Nephron progenitor cell (in vitro differentiated cells): ENCODE measurements at regions not wholly inside any gene's neighbourhood (a gene's known extent, or its start where the extent isn't known, plus 50 kb on each side); places are given as distances from the start of the nearest gene placed in this dataset.
A peak's percentile ranks its signal among the peaks of the same experiment; 100 is the strongest.

Source experiments
- DNase-seq: peaks from one replicate; pipeline ENCODE4 v3.0.0; 2021
- H3K27ac Mint-ChIP-seq: 2 replicates; pipeline ENCODE4 v1.8.0; 2021; ENCODE audit warnings: mild to moderate bottlenecking, moderate library complexity, mixed read lengths
- H3K27me3 Mint-ChIP-seq: 2 replicates; pipeline ENCODE4 v1.8.0; 2021; ENCODE audit warnings: mild to moderate bottlenecking, low read depth, mixed read lengths; ENCODE audit not compliant: poor library complexity
- H3K36me3 Mint-ChIP-seq: 2 replicates; pipeline ENCODE4 v1.8.0; 2021; ENCODE audit warnings: low read depth, mixed read lengths
- H3K4me1 Mint-ChIP-seq: 2 replicates; pipeline ENCODE4 v1.8.0; 2021; ENCODE audit warnings: mixed read lengths
- H3K4me3 Mint-ChIP-seq: 2 replicates; pipeline ENCODE4 v1.8.0; 2021; ENCODE audit warnings: mild to moderate bottlenecking, moderate library complexity, mixed read lengths
- H3K9me3 Mint-ChIP-seq: 2 replicates; pipeline ENCODE4 v1.8.0; 2021; ENCODE audit warnings: mild to moderate bottlenecking, moderate library complexity, mixed read lengths
- TF ChIP-seq, protein P1 (sequence below): fragments of 200-600 bp; sonication (generic); IDR thresholded peaks from 2 replicates; pipeline ENCODE4 v1.5.0; 2021; ENCODE audit warnings: antibody characterized with exemption

DNA sequence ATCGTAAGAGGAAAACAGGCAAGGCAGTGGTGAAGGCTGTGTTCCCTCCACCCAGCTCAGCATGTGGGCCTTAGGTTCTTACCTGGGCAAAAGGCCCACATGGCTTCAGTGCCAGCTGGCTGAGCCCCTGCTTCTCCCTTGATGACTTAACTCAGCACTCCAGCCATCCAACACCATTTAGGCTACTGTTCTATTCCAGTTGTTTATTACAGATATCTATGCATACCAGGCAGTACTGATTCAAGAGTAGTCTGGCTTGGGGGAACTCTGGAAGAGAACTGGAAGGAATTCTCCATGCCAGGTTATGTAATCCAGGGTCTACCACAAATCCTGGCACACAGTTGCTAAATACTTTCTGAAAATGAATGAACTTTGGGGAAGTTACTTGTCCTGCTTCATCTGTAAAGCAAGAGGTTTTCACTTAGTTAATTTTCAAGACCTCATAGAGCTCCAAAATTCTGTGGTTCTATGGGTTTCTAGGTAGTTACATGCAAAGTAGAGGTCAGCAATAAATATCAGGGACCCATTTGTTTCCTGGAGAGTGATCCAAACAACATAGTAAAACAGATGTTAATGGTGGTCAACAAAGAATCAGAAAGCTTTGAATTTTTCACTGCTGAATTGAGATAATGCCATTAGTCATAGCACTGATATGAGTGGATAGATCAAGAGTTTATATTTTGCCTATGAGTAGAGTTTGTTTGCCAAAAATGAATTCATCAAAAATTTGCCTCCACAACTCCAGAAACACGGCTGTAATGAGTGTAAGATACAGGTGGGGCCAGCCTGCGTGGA lies 88.2 kb upstream of the OSMR start:
- no peaks in the 10 kb centered on the region for H3K9me3 Mint-ChIP-seq
- TF ChIP-seq, protein P1, sequence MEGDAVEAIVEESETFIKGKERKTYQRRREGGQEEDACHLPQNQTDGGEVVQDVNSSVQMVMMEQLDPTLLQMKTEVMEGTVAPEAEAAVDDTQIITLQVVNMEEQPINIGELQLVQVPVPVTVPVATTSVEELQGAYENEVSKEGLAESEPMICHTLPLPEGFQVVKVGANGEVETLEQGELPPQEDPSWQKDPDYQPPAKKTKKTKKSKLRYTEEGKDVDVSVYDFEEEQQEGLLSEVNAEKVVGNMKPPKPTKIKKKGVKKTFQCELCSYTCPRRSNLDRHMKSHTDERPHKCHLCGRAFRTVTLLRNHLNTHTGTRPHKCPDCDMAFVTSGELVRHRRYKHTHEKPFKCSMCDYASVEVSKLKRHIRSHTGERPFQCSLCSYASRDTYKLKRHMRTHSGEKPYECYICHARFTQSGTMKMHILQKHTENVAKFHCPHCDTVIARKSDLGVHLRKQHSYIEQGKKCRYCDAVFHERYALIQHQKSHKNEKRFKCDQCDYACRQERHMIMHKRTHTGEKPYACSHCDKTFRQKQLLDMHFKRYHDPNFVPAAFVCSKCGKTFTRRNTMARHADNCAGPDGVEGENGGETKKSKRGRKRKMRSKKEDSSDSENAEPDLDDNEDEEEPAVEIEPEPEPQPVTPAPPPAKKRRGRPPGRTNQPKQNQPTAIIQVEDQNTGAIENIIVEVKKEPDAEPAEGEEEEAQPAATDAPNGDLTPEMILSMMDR, result no peak
- H3K4me3 Mint-ChIP-seq, result no peak overlapping the region

DNA sequence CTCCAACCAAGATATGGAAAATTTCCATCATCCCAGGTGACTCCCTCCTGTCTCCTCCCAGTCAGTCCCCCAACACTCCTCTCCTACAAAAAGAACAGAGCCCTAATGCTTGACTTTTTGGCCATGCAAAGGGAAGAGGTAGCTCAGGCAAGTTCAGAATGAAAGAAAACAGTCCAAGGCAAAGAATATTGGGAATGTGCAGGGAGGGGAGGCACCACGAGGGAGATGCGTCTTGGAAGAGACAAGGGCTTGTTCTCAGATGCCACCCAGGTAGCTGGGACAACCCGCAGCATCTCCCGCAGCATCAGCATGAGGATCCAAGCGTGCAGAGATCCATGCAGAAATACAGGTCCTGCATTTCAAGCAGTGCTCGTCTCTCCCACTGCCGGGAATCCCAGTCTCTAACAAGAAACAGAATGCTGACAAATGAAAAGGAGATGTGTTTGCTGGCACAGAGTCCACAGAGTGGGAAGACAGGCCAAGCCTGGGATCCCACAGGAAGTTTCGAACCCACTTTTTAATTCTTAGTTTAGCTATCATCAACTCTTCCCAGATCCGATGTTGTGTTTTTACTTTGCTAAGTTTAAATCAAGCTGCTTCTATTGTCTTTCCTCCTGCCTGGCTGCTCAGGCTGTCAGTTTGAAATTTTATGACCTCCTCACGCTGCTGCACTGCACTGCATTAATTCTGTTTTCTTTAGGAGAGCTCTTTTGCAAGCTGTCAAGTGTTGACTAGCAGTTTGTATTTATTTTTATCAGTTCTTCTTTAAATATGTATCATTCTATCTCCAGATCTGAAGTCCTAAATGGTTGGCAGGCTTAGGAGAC lies 86.8 kb upstream of the OSMR start:
- TF ChIP-seq, protein P1, result no peak
- DNase-seq, result no peak
- Mint-ChIP-seq H3K9me3 (no peaks in the 10 kb centered on the region), H3K4me1 (peaks cover 33% of the 10 kb centered on the region), H3K27me3 (no peaks in the 10 kb centered on the region), H3K27ac (peak overlapping the region; percentile 30), H3K36me3 (no peaks in the 10 kb centered on the region), H3K4me3 (peak overlapping the region; percentile 55)

More for the DNA sequence above, 88.2 kb upstream of the OSMR start:
- no peaks in the 10 kb centered on the region for H3K36me3 Mint-ChIP-seq
- H3K27me3 Mint-ChIP-seq, result peaks cover 3% of the 10 kb centered on the region
- peaks cover 33% of the 10 kb centered on the region for H3K4me1 Mint-ChIP-seq
- no peak overlapping the region for H3K27ac Mint-ChIP-seq
- DNase-seq, result no peak

DNA sequence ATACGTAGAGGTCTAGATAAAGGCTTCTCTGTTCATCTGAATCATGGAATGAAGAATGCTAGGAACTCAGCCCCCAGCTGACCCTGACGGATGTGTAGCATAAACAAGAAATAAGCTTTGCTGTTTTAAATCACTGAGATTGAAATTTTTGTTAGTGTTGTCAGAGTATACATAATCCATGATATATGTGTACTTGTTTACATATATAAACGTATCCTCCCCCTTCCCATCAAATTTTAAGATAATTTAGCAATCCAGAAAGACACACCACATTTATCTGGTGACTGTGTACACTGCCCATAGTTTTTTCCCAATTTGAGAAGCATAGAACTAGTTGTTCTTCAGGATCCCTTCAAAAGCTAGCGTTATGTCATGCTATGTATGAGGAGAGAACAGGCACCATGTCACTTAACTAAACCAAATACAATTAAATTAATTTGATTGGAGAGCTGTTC lies 80.8 kb upstream of the OSMR start:
- no peaks in the 10 kb centered on the region for H3K27me3 Mint-ChIP-seq
- H3K4me1 Mint-ChIP-seq, result peaks cover 19% of the 10 kb centered on the region
- peaks cover 12% of the 10 kb centered on the region for H3K36me3 Mint-ChIP-seq
- H3K9me3 Mint-ChIP-seq, result peaks cover 35% of the 10 kb centered on the region
- H3K27ac Mint-ChIP-seq, result no peak overlapping the region
- TF ChIP-seq, protein P1, result no peak
- no peak for DNase-seq
- no peak overlapping the region for H3K4me3 Mint-ChIP-seq

DNA sequence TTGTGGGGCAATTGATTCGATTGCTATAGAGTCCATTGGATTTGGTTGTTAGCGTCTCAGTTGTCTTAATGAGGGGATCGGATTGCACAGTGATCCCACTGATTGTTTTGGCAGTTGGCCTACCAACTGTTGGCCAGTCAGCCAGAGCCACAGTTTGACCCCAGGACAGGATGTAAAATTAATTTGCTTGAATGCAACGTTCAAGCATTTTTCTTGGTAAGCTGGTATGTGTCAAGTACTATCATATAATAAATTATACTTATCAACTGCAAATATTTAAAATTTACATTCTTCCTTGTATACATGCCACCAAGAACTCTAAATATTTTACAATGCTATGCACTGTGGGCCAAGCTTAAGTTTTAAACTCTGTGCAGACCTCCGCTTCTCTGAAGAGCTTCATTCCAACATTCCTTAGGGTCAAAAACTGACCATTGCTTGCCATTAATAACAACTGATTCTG lies 80.4 kb upstream of the OSMR start:
- Mint-ChIP-seq H3K36me3 (peaks cover 12% of the 10 kb centered on the region), H3K27ac (no peak overlapping the region), H3K9me3 (peaks cover 35% of the 10 kb centered on the region), H3K27me3 (no peaks in the 10 kb centered on the region), H3K4me3 (no peak overlapping the region), H3K4me1 (peaks cover 19% of the 10 kb centered on the region)
- TF ChIP-seq, protein P1, result no peak
- no peak for DNase-seq

DNA sequence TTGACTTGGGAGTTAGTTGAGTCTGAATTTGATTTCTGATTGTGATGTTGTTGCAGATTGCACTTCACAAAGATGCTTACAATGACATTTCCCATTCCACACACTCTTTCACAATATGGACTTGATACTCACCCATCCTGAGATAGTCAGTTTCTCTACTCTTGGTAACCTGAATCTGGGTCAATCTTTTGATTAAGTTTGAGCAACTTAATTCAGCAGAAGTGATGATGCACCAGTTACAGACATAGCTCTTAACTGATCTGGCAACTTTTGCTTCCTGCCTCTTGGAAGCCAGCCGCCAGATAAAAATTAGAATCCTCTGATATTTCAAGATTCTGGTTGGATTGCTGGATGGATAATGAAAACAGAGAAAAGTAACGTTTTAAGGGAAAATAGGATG lies 79.7 kb upstream of the OSMR start:
- TF ChIP-seq, protein P1, result no peak
- DNase-seq, result no peak
- Mint-ChIP-seq H3K9me3 (peaks cover 35% of the 10 kb centered on the region), H3K27ac (no peak overlapping the region), H3K27me3 (no peaks in the 10 kb centered on the region), H3K4me1 (peaks cover 19% of the 10 kb centered on the region), H3K4me3 (no peak overlapping the region), H3K36me3 (peaks cover 12% of the 10 kb centered on the region)
